ENCODE measurements at regions not wholly inside any gene's neighbourhood (a gene's known extent, or its start where the extent isn't known, plus 50 kb on each side); places are given as distances from the start of the nearest gene placed in this dataset.

DNA sequence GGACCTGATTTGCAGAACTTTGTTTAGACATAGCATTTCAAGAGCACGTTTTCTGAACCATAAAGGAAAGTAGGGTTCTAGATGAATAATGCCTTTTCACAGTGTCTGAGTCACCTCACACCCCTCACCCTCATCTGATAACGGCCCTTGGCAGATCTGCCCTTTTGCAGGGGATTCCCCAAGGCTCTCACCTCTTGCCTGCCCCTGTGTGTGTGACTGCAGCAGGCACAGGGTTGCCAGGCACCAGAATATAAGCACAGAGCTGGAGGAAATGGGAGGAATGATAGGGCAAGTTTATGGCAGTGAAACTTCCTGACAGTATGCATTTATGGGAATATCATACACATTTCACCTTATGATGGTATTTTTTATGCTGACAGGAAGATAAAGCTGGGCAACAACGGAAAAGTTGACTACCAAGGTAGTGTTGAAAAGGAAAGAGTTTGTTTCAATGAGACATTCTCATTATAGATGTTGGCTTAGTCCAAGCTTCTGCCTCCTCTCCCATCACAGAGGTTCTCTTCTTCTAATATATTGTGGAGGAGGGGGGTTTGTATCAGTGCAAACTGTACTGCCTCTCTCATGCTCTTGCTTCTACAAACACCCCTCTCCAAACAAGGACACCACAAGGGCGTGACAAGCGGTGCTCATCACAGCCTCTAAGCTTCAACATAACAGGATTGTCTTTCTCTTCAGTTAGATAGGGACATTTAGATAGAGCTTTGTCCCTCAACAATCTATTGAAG lies 101.5 kb upstream of the BACH2 start:
- WGBS (ENCODE audit: insufficient coverage), result 0% methylated on average over 1 of the region's 5 CpGs
- H4K20me1 ChIP-seq (ENCODE audit: control insufficient read depth, insufficient read depth, low read length, poor library complexity, severe bottlenecking), result no peaks in the 10 kb centered on the region
- no peak overlapping the region for H3K27ac ChIP-seq (ENCODE audit: low read length in 2 of 2)
- H3K79me2 ChIP-seq (ENCODE audit: control insufficient read depth, insufficient read depth, low read length), result peaks cover 93% of the 10 kb centered on the region
- no peaks in the 10 kb centered on the region for H3K36me3 ChIP-seq (replicated peaks in 1 of 2; ENCODE audit: control extremely low read depth in 1 of 2, control insufficient read depth in 1 of 2, extremely low read depth in 1 of 2, insufficient read depth in 2 of 2, low read length in 1 of 2)
- peak overlapping the region; percentile 46 for H3K27ac Mint-ChIP-seq
- peaks cover 36% of the 10 kb centered on the region for H3K4me1 Mint-ChIP-seq
- H3K4me2 ChIP-seq (replicated peaks; ENCODE audit: low read depth, low read length, poor library complexity, severe bottlenecking), result peak overlapping the region; percentile 46
- H2AFZ ChIP-seq (ENCODE audit: insufficient read depth, low read depth, low read length, poor library complexity, severe bottlenecking), result peak overlapping the region; percentile 11
- no peaks in the 10 kb centered on the region for H3K27me3 ChIP-seq (replicated peaks in 1 of 4; ENCODE audit: control extremely low read depth in 1 of 4, control insufficient read depth in 3 of 4, insufficient read depth in 4 of 4, low read length in 3 of 4)
- peak overlapping the region; percentile 35 for H3K4me3 Mint-ChIP-seq
- POLR2A ChIA-PET, result interaction anchor here (0.6 to 0.9 kb wide), 3 partner anchors 23 to 102 kb away, joined by 3 to 4 read pairs (median 3); partner anchors contain the start of gene BACH2
- peak overlapping the region in 1 of 5 experiments; percentile 4 for H3K4me3 ChIP-seq (ENCODE audit: control extremely low read depth in 1 of 5, extremely low read depth in 1 of 5, insufficient read depth in 1 of 5, low read depth in 2 of 5, low read length in 4 of 5)
- TF ChIP-seq CTCF (IDR thresholded peaks at IDR 0.05) (no peak), EZH2 (IDR thresholded peaks at IDR 0.05; ENCODE audit: borderline replicate concordance, insufficient read depth, low read depth, low read length, poor library complexity, severe bottlenecking) (no peak)
- no peaks in the 10 kb centered on the region for H3K9me3 ChIP-seq (ENCODE audit: control extremely low read depth in 1 of 3, control insufficient read depth in 2 of 3, insufficient read depth in 1 of 3, low read length in 2 of 3)
- CTCF ChIA-PET, result interaction anchor here (0.7 to 3.2 kb wide), 17 partner anchors 20 to 457 kb away, joined by 3 to 16 read pairs (median 4); partner anchors contain the start of gene BACH2
- DNase-seq (peak; percentile 64), ATAC-seq (ENCODE audit: low read depth) (peak; percentile 93)
- no peak overlapping the region for H3K9ac ChIP-seq (ENCODE audit: low read length)
- intact Hi-C loops (cut with micrococcal nuclease), result no loop called here
- H3K27me3 Mint-ChIP-seq, result no peaks in the 10 kb centered on the region
- no peaks in the 10 kb centered on the region for H3K9me3 Mint-ChIP-seq (ENCODE audit: insufficient read depth)
- peaks cover 37 to 38% of the 10 kb centered on the region in 2 donors for H3K4me1 ChIP-seq (ENCODE audit: control insufficient read depth in 2 of 2, insufficient read depth in 2 of 2, low read length in 2 of 2)

DNA sequence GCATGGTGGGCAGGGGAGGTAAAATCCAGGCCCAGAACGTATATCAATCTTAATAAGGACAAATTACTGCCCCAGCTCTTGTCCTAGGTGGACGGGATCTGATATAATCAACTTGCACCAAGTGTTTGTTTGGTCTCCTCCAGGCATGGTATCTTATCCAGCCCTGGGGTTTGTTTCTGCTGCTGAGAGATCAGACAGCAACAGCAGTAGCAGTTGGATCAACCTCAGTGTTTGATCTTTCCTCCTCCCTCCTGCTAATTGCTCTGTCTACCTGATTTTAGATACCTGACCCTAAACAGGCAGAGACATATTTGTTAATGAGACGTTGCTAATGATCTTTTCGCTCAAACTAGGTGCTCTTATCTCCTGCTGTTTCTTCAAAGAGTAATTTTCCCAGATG lies 100.4 kb upstream of the BACH2 start:
- Histone ChIP-seq H3K4me2 (replicated peaks; ENCODE audit: low read depth, low read length, poor library complexity, severe bottlenecking) (peak overlapping the region; percentile 46), H2AFZ (ENCODE audit: insufficient read depth, low read depth, low read length, poor library complexity, severe bottlenecking) (peak overlapping the region; percentile 11), H3K4me1 (ENCODE audit: control insufficient read depth in 2 of 2, insufficient read depth in 2 of 2, low read length in 2 of 2) (peaks cover 36% of the 10 kb centered on the region in 2 donors), H3K79me2 (ENCODE audit: control insufficient read depth, insufficient read depth, low read length) (peaks cover 91% of the 10 kb centered on the region), H3K36me3 (replicated peaks in 1 of 2; ENCODE audit: control extremely low read depth in 1 of 2, control insufficient read depth in 1 of 2, extremely low read depth in 1 of 2, insufficient read depth in 2 of 2, low read length in 1 of 2) (no peaks in the 10 kb centered on the region), H3K27ac (ENCODE audit: low read length in 2 of 2) (no peak overlapping the region), H3K4me3 (ENCODE audit: control extremely low read depth in 1 of 5, extremely low read depth in 1 of 5, insufficient read depth in 1 of 5, low read depth in 2 of 5, low read length in 4 of 5) (no peak overlapping the region), H3K9ac (ENCODE audit: low read length) (no peak overlapping the region), H3K9me3 (ENCODE audit: control extremely low read depth in 1 of 3, control insufficient read depth in 2 of 3, insufficient read depth in 1 of 3, low read length in 2 of 3) (no peaks in the 10 kb centered on the region), H3K27me3 (replicated peaks in 1 of 4; ENCODE audit: control extremely low read depth in 1 of 4, control insufficient read depth in 3 of 4, insufficient read depth in 4 of 4, low read length in 3 of 4) (no peaks in the 10 kb centered on the region), H4K20me1 (ENCODE audit: control insufficient read depth, insufficient read depth, low read length, poor library complexity, severe bottlenecking) (no peaks in the 10 kb centered on the region)
- Mint-ChIP-seq H3K4me3 (no peak overlapping the region), H3K9me3 (ENCODE audit: insufficient read depth) (no peaks in the 10 kb centered on the region), H3K4me1 (peaks cover 35% of the 10 kb centered on the region), H3K27ac (no peak overlapping the region), H3K27me3 (no peaks in the 10 kb centered on the region)
- intact Hi-C loops (cut with micrococcal nuclease), result no loop called here
- DNase-seq (no peak), ATAC-seq (ENCODE audit: low read depth) (no peak)
- 100% methylated on average over 4 of the region's 4 CpGs for WGBS (ENCODE audit: insufficient coverage)
- ChIA-PET CTCF (interaction anchor here (0.9 to 3.2 kb wide), 8 partner anchors 15 to 457 kb away, joined by 3 to 16 read pairs (median 6); partner anchors contain the start of gene BACH2), POLR2A (interaction anchor here (0.5 kb wide), 1 partner anchor 599 kb away, joined by 3 read pairs; no protein-coding TSS in a partner anchor)
- no peak for TF ChIP-seq CTCF (IDR thresholded peaks at IDR 0.05)
- TF ChIP-seq EZH2 (IDR thresholded peaks at IDR 0.05; ENCODE audit: borderline replicate concordance, insufficient read depth, low read depth, low read length, poor library complexity, severe bottlenecking), result no peak

All from B cell (primary cell).